ENCODE measurements at regions not wholly inside any gene's neighbourhood (a gene's known extent, or its start where the extent isn't known, plus 50 kb on each side); places are given as distances from the start of the nearest gene placed in this dataset.

DNA sequence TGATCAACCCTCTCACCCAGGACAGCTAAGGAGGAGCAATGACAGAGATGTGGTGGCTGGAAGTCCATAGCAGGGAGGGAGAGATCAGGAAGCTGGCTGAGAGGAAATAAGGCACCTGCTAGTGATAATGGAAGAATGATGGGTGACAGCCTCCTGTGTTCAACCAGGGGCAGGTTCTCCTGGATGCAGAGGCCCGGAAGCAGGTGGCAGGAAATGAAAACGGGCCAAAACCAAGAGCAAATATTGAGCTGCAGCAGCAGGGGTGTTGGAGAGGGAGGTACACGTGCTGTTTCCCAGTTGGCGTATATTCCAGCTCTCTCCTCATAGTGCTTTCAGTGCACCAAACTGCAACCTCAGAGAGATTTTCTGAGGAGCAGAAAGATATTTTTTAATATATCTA lies 213.4 kb upstream of the TBL1XR1 start (continued):
- TF ChIP-seq, protein P1, sequence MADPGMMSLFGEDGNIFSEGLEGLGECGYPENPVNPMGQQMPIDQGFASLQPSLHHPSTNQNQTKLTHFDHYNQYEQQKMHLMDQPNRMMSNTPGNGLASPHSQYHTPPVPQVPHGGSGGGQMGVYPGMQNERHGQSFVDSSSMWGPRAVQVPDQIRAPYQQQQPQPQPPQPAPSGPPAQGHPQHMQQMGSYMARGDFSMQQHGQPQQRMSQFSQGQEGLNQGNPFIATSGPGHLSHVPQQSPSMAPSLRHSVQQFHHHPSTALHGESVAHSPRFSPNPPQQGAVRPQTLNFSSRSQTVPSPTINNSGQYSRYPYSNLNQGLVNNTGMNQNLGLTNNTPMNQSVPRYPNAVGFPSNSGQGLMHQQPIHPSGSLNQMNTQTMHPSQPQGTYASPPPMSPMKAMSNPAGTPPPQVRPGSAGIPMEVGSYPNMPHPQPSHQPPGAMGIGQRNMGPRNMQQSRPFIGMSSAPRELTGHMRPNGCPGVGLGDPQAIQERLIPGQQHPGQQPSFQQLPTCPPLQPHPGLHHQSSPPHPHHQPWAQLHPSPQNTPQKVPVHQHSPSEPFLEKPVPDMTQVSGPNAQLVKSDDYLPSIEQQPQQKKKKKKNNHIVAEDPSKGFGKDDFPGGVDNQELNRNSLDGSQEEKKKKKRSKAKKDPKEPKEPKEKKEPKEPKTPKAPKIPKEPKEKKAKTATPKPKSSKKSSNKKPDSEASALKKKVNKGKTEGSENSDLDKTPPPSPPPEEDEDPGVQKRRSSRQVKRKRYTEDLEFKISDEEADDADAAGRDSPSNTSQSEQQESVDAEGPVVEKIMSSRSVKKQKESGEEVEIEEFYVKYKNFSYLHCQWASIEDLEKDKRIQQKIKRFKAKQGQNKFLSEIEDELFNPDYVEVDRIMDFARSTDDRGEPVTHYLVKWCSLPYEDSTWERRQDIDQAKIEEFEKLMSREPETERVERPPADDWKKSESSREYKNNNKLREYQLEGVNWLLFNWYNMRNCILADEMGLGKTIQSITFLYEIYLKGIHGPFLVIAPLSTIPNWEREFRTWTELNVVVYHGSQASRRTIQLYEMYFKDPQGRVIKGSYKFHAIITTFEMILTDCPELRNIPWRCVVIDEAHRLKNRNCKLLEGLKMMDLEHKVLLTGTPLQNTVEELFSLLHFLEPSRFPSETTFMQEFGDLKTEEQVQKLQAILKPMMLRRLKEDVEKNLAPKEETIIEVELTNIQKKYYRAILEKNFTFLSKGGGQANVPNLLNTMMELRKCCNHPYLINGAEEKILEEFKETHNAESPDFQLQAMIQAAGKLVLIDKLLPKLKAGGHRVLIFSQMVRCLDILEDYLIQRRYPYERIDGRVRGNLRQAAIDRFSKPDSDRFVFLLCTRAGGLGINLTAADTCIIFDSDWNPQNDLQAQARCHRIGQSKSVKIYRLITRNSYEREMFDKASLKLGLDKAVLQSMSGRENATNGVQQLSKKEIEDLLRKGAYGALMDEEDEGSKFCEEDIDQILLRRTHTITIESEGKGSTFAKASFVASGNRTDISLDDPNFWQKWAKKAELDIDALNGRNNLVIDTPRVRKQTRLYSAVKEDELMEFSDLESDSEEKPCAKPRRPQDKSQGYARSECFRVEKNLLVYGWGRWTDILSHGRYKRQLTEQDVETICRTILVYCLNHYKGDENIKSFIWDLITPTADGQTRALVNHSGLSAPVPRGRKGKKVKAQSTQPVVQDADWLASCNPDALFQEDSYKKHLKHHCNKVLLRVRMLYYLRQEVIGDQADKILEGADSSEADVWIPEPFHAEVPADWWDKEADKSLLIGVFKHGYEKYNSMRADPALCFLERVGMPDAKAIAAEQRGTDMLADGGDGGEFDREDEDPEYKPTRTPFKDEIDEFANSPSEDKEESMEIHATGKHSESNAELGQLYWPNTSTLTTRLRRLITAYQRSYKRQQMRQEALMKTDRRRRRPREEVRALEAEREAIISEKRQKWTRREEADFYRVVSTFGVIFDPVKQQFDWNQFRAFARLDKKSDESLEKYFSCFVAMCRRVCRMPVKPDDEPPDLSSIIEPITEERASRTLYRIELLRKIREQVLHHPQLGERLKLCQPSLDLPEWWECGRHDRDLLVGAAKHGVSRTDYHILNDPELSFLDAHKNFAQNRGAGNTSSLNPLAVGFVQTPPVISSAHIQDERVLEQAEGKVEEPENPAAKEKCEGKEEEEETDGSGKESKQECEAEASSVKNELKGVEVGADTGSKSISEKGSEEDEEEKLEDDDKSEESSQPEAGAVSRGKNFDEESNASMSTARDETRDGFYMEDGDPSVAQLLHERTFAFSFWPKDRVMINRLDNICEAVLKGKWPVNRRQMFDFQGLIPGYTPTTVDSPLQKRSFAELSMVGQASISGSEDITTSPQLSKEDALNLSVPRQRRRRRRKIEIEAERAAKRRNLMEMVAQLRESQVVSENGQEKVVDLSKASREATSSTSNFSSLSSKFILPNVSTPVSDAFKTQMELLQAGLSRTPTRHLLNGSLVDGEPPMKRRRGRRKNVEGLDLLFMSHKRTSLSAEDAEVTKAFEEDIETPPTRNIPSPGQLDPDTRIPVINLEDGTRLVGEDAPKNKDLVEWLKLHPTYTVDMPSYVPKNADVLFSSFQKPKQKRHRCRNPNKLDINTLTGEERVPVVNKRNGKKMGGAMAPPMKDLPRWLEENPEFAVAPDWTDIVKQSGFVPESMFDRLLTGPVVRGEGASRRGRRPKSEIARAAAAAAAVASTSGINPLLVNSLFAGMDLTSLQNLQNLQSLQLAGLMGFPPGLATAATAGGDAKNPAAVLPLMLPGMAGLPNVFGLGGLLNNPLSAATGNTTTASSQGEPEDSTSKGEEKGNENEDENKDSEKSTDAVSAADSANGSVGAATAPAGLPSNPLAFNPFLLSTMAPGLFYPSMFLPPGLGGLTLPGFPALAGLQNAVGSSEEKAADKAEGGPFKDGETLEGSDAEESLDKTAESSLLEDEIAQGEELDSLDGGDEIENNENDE (IDR thresholded peaks at IDR 0.05; ENCODE audit: insufficient replicate concordance, low read length): no peak
- TF ChIP-seq NRF1 (IDR thresholded peaks at IDR 0.05; ENCODE audit: low read depth, low read length): no peak
- TF ChIP-seq CHD2 (IDR thresholded peaks at IDR 0.05; ENCODE audit: low read length): no peak
- no peak for TF ChIP-seq CTBP2 (IDR thresholded peaks at IDR 0.05; ENCODE audit: borderline replicate concordance, insufficient read depth, insufficient read length, low read length)
- TF ChIP-seq SIRT6 (IDR thresholded peaks at IDR 0.05; ENCODE audit: low read length): no peak
- TF ChIP-seq ATF2 (IDR thresholded peaks at IDR 0.05; ENCODE audit: low read length): no peak
- no peak for TF ChIP-seq BACH1 (IDR thresholded peaks at IDR 0.05; ENCODE audit: low read length)
- no peak for TF ChIP-seq EGR1 (IDR thresholded peaks at IDR 0.05; ENCODE audit: borderline replicate concordance, low read depth, low read length)
- TF ChIP-seq, protein P2, sequence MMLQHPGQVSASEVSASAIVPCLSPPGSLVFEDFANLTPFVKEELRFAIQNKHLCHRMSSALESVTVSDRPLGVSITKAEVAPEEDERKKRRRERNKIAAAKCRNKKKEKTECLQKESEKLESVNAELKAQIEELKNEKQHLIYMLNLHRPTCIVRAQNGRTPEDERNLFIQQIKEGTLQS (IDR thresholded peaks at IDR 0.05; ENCODE audit: insufficient read depth, low read depth, low read length): no peak
- TF ChIP-seq SP1 (IDR thresholded peaks at IDR 0.05; ENCODE audit: low read depth, low read length): no peak
- no peak for TF ChIP-seq JUN (IDR thresholded peaks at IDR 0.05; ENCODE audit: low read depth, low read length)
